Duodenal mucosa (tissue), 2 donors: ENCODE measurements at regions not wholly inside any gene's neighbourhood (a gene's known extent, or its start where the extent isn't known, plus 50 kb on each side); places are given as distances from the start of the nearest gene placed in this dataset.
"Not testable (repeated sequence)": the region's sequence is repeated elsewhere in the genome, so short reads cannot be mapped to it uniquely, and the experiment has no call there.

Experiments
- H3K27ac ChIP-seq: one replicate; pipeline ENCODE4 v1.7.0; 2013; ENCODE audit warnings: low read depth, low read length
- H3K27me3 ChIP-seq, 2 donors: one replicate each; pipeline ENCODE4 v1.7.0; 2013; ENCODE audit warnings: low read length in 2 of 2, control low read depth in 1 of 2; ENCODE audit not compliant: insufficient read depth in 2 of 2, control insufficient read depth in 1 of 2
- H3K36me3 ChIP-seq, 2 donors: one replicate each; pipeline ENCODE4 v1.7.0; 2013; ENCODE audit warnings: low read length in 2 of 2, control low read depth in 1 of 2; ENCODE audit not compliant: insufficient read depth in 2 of 2, control insufficient read depth in 1 of 2
- H3K4me1 ChIP-seq, 2 donors: one replicate each; pipeline ENCODE4 v1.7.0; 2013; ENCODE audit warnings: low read length in 2 of 2, control low read depth in 1 of 2; ENCODE audit not compliant: insufficient read depth in 2 of 2, control insufficient read depth in 1 of 2
- H3K4me3 ChIP-seq, 2 donors: one replicate each; pipeline ENCODE4 v1.7.0; 2013; ENCODE audit warnings: low read length in 2 of 2, low read depth in 1 of 2
- H3K9ac ChIP-seq, 2 donors: one replicate each; pipeline ENCODE4 v1.7.0; 2013; ENCODE audit warnings: low read length in 2 of 2, low read depth in 1 of 2
- H3K9me3 ChIP-seq, 2 donors: one replicate each; pipeline ENCODE4 v1.7.0; 2013; ENCODE audit warnings: low read length in 2 of 2, control low read depth in 1 of 2; ENCODE audit not compliant: control insufficient read depth in 1 of 2

GRCh38 chr2:155902635-155903034, 429.9 kb downstream of the NR4A2 start:
- Histone ChIP-seq H3K4me3 (no peak overlapping the region), H3K9ac (no peak overlapping the region)

GRCh38 chr2:155895016-155895415, 437.5 kb downstream of the NR4A2 start:
- no peaks in the 10 kb centered on the region for H3K36me3 ChIP-seq
- no peaks in the 10 kb centered on the region for H3K4me1 ChIP-seq
- H3K9ac ChIP-seq = no peak overlapping the region
- H3K4me3 ChIP-seq = no peak overlapping the region
- no peaks in the 10 kb centered on the region for H3K9me3 ChIP-seq
- H3K27ac ChIP-seq = no peak overlapping the region
- H3K27me3 ChIP-seq = no peaks in the 10 kb centered on the region

More at GRCh38 chr2:155902635-155903034, 429.9 kb downstream of the NR4A2 start:
- no peak overlapping the region for H3K27ac ChIP-seq
- H3K36me3 ChIP-seq = no peaks in the 10 kb centered on the region
- H3K4me1 ChIP-seq = no peaks in the 10 kb centered on the region
- no peaks in the 10 kb centered on the region for H3K27me3 ChIP-seq
- H3K9me3 ChIP-seq = no peaks in the 10 kb centered on the region

- H3K4me3 ChIP-seq, H3K4me1 ChIP-seq, H3K9me3 ChIP-seq, H3K36me3 ChIP-seq, H3K9ac ChIP-seq, H3K27ac ChIP-seq, H3K27me3 ChIP-seq: not testable (repeated sequence)
These were observed 452.1 kb downstream of the NR4A2 start for GRCh38 chr2:155880382-155880781.

GRCh38 chr2:155879900-155880299, 452.6 kb downstream of the NR4A2 start:
- H3K36me3 ChIP-seq = not testable (repeated sequence)

GRCh38 chr2:155872396-155872795, 460.1 kb downstream of the NR4A2 start:
- Histone ChIP-seq H3K4me1 (no peaks in the 10 kb centered on the region), H3K27me3 (no peaks in the 10 kb centered on the region), H3K36me3 (no peaks in the 10 kb centered on the region), H3K4me3 (no peak overlapping the region), H3K27ac (no peak overlapping the region), H3K9ac (no peak overlapping the region), H3K9me3 (no peaks in the 10 kb centered on the region)

More at GRCh38 chr2:155879900-155880299, 452.6 kb downstream of the NR4A2 start:
- not testable (repeated sequence) for H3K4me1 ChIP-seq, H3K27ac ChIP-seq, H3K27me3 ChIP-seq, H3K4me3 ChIP-seq, H3K9ac ChIP-seq, H3K9me3 ChIP-seq

- Histone ChIP-seq H3K27me3 (no peaks in the 10 kb centered on the region), H3K27ac (no peak overlapping the region), H3K4me1 (no peaks in the 10 kb centered on the region), H3K9ac (no peak overlapping the region), H3K9me3 (no peaks in the 10 kb centered on the region), H3K4me3 (no peak overlapping the region), H3K36me3 (no peaks in the 10 kb centered on the region)
These were observed 460.6 kb downstream of the NR4A2 start for GRCh38 chr2:155871940-155872339.

- Histone ChIP-seq H3K4me1 (no peaks in the 10 kb centered on the region), H3K4me3 (no peak overlapping the region), H3K9ac (no peak overlapping the region), H3K27ac (no peak overlapping the region), H3K9me3 (no peaks in the 10 kb centered on the region), H3K27me3 (no peaks in the 10 kb centered on the region), H3K36me3 (no peaks in the 10 kb centered on the region)
These were observed 465.0 kb downstream of the NR4A2 start for GRCh38 chr2:155867564-155867963.

- Histone ChIP-seq H3K27ac (no peak overlapping the region), H3K9me3 (no peaks in the 10 kb centered on the region), H3K9ac (no peak overlapping the region)
These were observed 466.0 kb downstream of the NR4A2 start for GRCh38 chr2:155866477-155866876.

GRCh38 chr2:155852156-155852555, 480.4 kb downstream of the NR4A2 start:
- Histone ChIP-seq H3K9ac (no peak overlapping the region), H3K27ac (no peak overlapping the region), H3K36me3 (no peaks in the 10 kb centered on the region), H3K4me3 (no peak overlapping the region), H3K27me3 (no peaks in the 10 kb centered on the region), H3K4me1 (no peaks in the 10 kb centered on the region), H3K9me3 (no peaks in the 10 kb centered on the region)

More at GRCh38 chr2:155866477-155866876, 466.0 kb downstream of the NR4A2 start:
- H3K4me3 ChIP-seq = no peak overlapping the region
- H3K4me1 ChIP-seq = no peaks in the 10 kb centered on the region
- H3K36me3 ChIP-seq = no peaks in the 10 kb centered on the region
- no peaks in the 10 kb centered on the region for H3K27me3 ChIP-seq

- Histone ChIP-seq H3K27me3 (no peaks in the 10 kb centered on the region), H3K36me3 (no peaks in the 10 kb centered on the region), H3K4me1 (no peaks in the 10 kb centered on the region), H3K9ac (no peak overlapping the region), H3K9me3 (no peaks in the 10 kb centered on the region), H3K4me3 (no peak overlapping the region), H3K27ac (no peak overlapping the region)
These were observed 486.3 kb downstream of the NR4A2 start for GRCh38 chr2:155846259-155846658.

GRCh38 chr2:155844461-155844860, 488.1 kb downstream of the NR4A2 start:
- no peak overlapping the region for H3K4me3 ChIP-seq
- no peaks in the 10 kb centered on the region for H3K4me1 ChIP-seq
- H3K27me3 ChIP-seq = no peaks in the 10 kb centered on the region
- H3K9ac ChIP-seq = no peak overlapping the region
- H3K36me3 ChIP-seq = no peaks in the 10 kb centered on the region
- H3K27ac ChIP-seq = no peak overlapping the region
- no peaks in the 10 kb centered on the region for H3K9me3 ChIP-seq
